SK-N-SH treated with all-trans-retinoic acid at 6 μM for 48 hours (cell line): ENCODE measurements at regions not wholly inside any gene's neighbourhood (a gene's known extent, or its start where the extent isn't known, plus 50 kb on each side); places are given as distances from the start of the nearest gene placed in this dataset.

Experiments
- ATAC-seq: fragments of 200-7000 bp; cut with Tn5 transposase; 3 replicates; pipeline ENCODE4 v1.9.1; 2020; ENCODE audit warnings: mild to moderate bottlenecking, moderate library complexity
- ARNTL ChIP-seq: fragments of 450-650 bp; formaldehyde crosslinking; IDR thresholded peaks from 2 replicates; pipeline ENCODE4 v1.5.0; 2020; ENCODE audit warnings: low read depth, mild to moderate bottlenecking, moderate library complexity, borderline replicate concordance
- BACH2 ChIP-seq: fragments of 250-450 bp; sonication (Bioruptor Pico); IDR thresholded peaks from 2 replicates; pipeline ENCODE4 v1.9.0; 2021; ENCODE audit warnings: mild to moderate bottlenecking, borderline replicate concordance
- CSDC2 ChIP-seq: fragments of 250-450 bp; sonication (Bioruptor Pico); IDR thresholded peaks from 2 replicates; pipeline ENCODE4 v1.5.0; 2020; ENCODE audit warnings: mild to moderate bottlenecking, moderate library complexity
- GLIS3 ChIP-seq: fragments of 250-450 bp; sonication (Bioruptor Pico); IDR thresholded peaks from 2 replicates; pipeline ENCODE4 v1.5.0; 2020; ENCODE audit warnings: mild to moderate bottlenecking, moderate library complexity
- ISL1 ChIP-seq: fragments of 250-450 bp; sonication (Bioruptor Pico); IDR thresholded peaks from 2 replicates; pipeline ENCODE4 v2.1.2; 2022; ENCODE audit warnings: mild to moderate bottlenecking, moderate library complexity
- RARB ChIP-seq: fragments of 250-450 bp; sonication (Bioruptor Pico); IDR thresholded peaks from 2 replicates; pipeline ENCODE4 v1.8.0; 2021; ENCODE audit warnings: mild to moderate bottlenecking, moderate library complexity
- SNAI2 ChIP-seq: fragments of 250-450 bp; sonication (Bioruptor Pico); IDR thresholded peaks from 2 replicates; pipeline ENCODE4 v1.5.0; 2020; ENCODE audit warnings: mild to moderate bottlenecking, moderate library complexity
- TCF4 ChIP-seq: fragments of 250-450 bp; sonication (Bioruptor Pico); IDR thresholded peaks from 2 replicates; pipeline ENCODE4 v1.8.0; 2021; ENCODE audit warnings: mild to moderate bottlenecking, moderate library complexity, borderline replicate concordance
- TOX ChIP-seq: fragments of 250-450 bp; sonication (Bioruptor Pico); IDR thresholded peaks from 2 replicates; pipeline ENCODE4 v1.8.0; 2021; ENCODE audit warnings: mild to moderate bottlenecking, moderate library complexity, borderline replicate concordance
- ZC3H10 ChIP-seq: fragments of 250-450 bp; sonication (Bioruptor Pico); IDR thresholded peaks from 2 replicates; pipeline ENCODE4 v1.5.1; 2021; ENCODE audit warnings: mild to moderate bottlenecking, moderate library complexity
- ZFP3 ChIP-seq: fragments of 250-450 bp; sonication (Bioruptor Pico); IDR thresholded peaks from 2 replicates; pipeline ENCODE4 v1.5.0; 2020; ENCODE audit warnings: mild to moderate bottlenecking, moderate library complexity
- ZFP30 ChIP-seq: fragments of 450-650 bp; formaldehyde crosslinking; IDR thresholded peaks from 2 replicates; pipeline ENCODE4 v1.5.0; 2022; ENCODE audit warnings: mild to moderate bottlenecking, moderate library complexity
- ZNF70 ChIP-seq: fragments of 450-650 bp; formaldehyde crosslinking; IDR thresholded peaks from 2 replicates; pipeline ENCODE4 v1.5.0; 2020; ENCODE audit warnings: mild to moderate bottlenecking, moderate library complexity
- ZNF8 ChIP-seq: fragments of 450-650 bp; formaldehyde crosslinking; IDR thresholded peaks from 2 replicates; pipeline ENCODE4 v1.5.0; 2020; ENCODE audit warnings: mild to moderate bottlenecking, moderate library complexity
- TF ChIP-seq, protein P1 (sequence below): fragments of 250-450 bp; sonication (Bioruptor Pico); IDR thresholded peaks from 2 replicates; pipeline ENCODE4 v1.5.1; 2020; ENCODE audit warnings: low read depth, mild to moderate bottlenecking, moderate library complexity
- TF ChIP-seq, protein P2 (sequence below): fragments of 250-450 bp; sonication (Bioruptor Pico); IDR thresholded peaks from 2 replicates; pipeline ENCODE4 v1.5.1; 2021; ENCODE audit warnings: mild to moderate bottlenecking, moderate library complexity
- TF ChIP-seq, protein P3 (sequence below): fragments of 250-450 bp; sonication (Bioruptor Pico); IDR thresholded peaks from 2 replicates; pipeline ENCODE4 v1.5.0; 2020; ENCODE audit warnings: mild to moderate bottlenecking, moderate library complexity
- TF ChIP-seq, protein P4 (sequence below): fragments of 250-450 bp; sonication (Bioruptor Pico); IDR thresholded peaks from 2 replicates; pipeline ENCODE4 v1.8.0; 2020; ENCODE audit warnings: mild to moderate bottlenecking, moderate library complexity, borderline replicate concordance

DNA sequence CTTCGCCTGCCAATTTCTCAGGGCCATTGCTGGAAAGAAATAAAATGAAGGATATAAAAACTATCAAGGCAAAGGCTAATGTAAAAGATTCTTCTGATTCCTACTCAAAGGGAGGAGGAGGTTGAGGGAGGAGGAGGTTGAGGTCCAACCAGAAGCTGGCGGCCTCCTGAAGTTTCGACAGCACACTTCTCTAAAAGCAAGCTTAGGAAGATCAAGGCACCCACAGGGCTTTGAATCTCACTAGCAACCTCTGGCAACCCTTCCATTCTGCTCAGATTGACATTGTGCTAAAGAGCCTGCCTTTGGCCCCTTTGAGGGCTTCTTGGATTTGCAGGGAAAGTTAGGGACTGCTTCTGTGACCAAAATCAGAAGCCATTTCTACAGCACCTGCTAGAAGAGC is 81.5 kb upstream of the TNRC6C start:
- ATAC-seq: no peak

DNA sequence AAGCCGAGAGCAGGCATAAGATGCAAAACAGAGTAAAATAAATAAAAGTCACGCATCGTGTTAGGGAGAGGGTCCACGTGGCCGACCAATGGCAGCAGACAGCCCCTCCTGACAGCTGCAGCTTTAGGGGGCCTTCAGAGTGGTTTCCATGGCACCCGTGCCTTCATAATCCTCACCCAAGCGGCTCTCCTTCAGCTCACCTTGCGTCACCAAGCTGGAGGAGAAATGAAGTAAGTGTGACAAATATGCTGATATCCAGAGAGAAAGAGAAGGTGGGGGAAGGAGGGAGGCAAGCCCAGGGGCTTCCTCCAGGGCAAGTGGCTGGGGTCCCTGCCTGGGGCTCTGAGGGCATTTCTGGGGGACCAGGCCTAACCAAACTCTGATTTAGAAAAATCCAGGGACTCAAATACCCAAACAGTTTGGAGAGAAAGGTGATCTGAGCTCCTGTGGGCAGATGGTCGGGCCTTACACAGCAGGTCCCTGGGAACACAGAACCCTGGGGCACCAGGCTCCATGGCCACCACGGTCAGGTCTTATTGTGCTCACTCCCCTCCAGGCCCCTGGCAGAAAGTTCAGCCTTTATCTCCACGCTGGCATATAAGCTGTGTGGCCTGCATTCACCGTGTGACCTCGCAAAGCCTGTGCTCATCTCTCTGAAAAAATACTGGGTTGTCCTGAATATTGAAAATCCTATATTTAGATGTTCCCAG is 80.7 kb upstream of the TNRC6C start:
- TF ChIP-seq ZNF8 (CRISPR knock-in tag) (no peak), ZC3H10 (CRISPR knock-in tag) (no peak)
- TF ChIP-seq, protein P1, sequence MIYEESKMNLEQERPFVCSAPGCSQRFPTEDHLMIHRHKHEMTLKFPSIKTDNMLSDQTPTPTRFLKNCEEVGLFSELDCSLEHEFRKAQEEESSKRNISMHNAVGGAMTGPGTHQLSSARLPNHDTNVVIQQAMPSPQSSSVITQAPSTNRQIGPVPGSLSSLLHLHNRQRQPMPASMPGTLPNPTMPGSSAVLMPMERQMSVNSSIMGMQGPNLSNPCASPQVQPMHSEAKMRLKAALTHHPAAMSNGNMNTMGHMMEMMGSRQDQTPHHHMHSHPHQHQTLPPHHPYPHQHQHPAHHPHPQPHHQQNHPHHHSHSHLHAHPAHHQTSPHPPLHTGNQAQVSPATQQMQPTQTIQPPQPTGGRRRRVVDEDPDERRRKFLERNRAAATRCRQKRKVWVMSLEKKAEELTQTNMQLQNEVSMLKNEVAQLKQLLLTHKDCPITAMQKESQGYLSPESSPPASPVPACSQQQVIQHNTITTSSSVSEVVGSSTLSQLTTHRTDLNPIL (CRISPR knock-in tag): no peak
- TF ChIP-seq, protein P2, sequence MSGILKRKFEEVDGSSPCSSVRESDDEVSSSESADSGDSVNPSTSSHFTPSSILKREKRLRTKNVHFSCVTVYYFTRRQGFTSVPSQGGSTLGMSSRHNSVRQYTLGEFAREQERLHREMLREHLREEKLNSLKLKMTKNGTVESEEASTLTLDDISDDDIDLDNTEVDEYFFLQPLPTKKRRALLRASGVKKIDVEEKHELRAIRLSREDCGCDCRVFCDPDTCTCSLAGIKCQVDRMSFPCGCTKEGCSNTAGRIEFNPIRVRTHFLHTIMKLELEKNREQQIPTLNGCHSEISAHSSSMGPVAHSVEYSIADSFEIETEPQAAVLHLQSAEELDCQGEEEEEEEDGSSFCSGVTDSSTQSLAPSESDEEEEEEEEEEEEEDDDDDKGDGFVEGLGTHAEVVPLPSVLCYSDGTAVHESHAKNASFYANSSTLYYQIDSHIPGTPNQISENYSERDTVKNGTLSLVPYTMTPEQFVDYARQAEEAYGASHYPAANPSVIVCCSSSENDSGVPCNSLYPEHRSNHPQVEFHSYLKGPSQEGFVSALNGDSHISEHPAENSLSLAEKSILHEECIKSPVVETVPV: no peak
- TF ChIP-seq, all 23 proteins: peak for 0
- no peak for ATAC-seq

More for the DNA sequence above, 81.5 kb upstream of the TNRC6C start:
- TF ChIP-seq ZFP3 (CRISPR knock-in tag) (no peak), SNAI2 (no peak)

DNA sequence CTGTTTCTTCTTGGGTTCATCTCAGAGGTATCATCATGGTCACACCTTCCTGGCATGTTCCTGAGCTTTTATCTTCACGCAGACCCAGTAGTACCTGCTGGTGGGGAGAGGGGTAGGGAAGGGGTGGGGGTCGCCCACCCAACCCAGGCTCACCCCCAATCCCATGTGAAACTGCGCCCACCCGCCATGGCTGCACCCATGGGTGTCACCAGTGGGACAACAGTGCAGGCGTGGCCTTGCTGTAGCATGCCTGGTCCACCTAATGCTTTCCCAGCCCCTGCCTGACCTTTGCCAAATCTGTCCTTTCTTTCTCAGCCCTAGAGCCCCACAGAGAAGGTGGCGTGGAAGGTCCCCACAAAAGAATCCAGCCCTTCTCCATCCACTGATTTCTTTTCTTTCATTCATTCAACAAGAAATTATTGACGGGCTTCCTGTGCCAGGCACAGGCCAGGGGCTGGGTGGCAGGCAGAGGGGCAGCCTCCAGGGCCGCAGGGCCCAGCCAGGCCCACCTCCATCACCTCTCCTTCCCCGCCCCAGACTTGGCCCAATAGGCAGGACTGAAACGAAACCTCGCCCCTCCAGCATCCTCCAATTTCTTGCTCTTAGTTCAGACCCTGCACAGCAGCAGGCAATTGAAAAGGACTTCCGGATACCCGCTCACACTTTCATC is 79.1 kb upstream of the TNRC6C start:
- TF ChIP-seq ZFP30 (CRISPR knock-in tag): no peak
- TF ChIP-seq, protein P1 (CRISPR knock-in tag): no peak
- no peak for TF ChIP-seq TOX (CRISPR knock-in tag)
- TF ChIP-seq, protein P2: no peak
- TF ChIP-seq TCF4: no peak
- ATAC-seq: no peak

DNA sequence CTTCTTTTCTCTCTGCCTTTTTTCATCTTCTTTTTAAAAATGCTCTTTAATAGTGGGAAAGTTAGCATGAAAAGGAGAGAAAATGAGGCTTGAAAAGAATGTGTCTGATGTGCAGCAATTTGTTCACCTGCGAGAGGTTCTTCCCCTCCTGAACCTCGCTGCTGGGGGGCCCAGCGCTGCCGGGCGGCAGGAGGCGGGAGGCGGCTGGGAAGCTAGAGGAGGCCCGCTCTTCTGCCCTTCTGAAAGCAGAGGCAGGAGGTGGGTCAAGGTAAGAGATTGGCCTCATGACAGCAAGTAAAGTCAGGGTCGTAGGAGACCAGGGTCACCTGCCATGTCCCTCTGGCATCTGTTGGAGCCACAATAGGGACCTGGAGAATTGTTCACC is 78.6 kb upstream of the TNRC6C start:
- TF ChIP-seq ZNF70 (CRISPR knock-in tag) (no peak), TCF4 (no peak)
- TF ChIP-seq, all 23 proteins: peak for 0
- no peak for ATAC-seq

DNA sequence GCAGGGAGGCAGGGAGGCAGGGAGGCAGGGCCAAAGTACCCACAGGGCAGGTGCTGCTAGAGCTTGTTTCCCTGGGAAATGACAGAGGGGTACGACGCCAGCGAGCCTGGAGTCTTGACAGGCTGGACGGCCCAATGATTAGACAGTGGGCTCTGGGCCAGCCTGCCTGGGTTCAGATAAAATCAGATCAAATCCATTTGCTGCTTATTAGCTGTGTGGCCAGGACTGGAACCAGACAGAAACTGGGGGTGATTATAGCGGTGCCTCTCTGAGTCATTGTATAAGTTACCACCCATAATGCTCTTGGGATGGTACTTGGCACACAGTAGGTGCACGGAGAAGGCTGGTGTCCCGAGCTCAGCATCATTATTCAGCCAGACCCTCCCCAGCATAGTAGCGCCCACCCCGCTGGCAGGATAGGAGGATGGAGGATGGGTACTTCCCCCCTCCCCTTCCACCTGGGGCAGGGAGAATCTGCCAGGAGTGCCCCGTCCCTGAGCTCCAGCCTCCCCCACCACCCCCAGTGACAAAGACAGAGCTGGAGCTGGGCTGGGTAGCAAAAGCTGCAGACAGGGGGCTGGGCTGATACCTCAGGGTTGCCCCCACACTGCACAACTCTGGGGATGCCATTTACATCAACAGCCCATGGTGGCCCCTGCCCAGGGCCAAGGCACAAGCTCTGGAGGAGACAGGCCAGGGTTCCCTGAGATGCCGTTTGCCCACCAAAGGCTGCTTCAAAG is 77.6 kb upstream of the TNRC6C start:
- ATAC-seq: peak; percentile 58
- TF ChIP-seq ZNF8 (CRISPR knock-in tag): peak; percentile 67
- TF ChIP-seq, protein P1 (CRISPR knock-in tag): no peak
- TF ChIP-seq, protein P3, sequence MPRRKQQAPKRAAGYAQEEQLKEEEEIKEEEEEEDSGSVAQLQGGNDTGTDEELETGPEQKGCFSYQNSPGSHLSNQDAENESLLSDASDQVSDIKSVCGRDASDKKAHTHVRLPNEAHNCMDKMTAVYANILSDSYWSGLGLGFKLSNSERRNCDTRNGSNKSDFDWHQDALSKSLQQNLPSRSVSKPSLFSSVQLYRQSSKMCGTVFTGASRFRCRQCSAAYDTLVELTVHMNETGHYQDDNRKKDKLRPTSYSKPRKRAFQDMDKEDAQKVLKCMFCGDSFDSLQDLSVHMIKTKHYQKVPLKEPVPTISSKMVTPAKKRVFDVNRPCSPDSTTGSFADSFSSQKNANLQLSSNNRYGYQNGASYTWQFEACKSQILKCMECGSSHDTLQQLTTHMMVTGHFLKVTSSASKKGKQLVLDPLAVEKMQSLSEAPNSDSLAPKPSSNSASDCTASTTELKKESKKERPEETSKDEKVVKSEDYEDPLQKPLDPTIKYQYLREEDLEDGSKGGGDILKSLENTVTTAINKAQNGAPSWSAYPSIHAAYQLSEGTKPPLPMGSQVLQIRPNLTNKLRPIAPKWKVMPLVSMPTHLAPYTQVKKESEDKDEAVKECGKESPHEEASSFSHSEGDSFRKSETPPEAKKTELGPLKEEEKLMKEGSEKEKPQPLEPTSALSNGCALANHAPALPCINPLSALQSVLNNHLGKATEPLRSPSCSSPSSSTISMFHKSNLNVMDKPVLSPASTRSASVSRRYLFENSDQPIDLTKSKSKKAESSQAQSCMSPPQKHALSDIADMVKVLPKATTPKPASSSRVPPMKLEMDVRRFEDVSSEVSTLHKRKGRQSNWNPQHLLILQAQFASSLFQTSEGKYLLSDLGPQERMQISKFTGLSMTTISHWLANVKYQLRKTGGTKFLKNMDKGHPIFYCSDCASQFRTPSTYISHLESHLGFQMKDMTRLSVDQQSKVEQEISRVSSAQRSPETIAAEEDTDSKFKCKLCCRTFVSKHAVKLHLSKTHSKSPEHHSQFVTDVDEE: peak; percentile 98
- no peak for TF ChIP-seq RARB (CRISPR knock-in tag)
- peak; percentile 85 for TF ChIP-seq ZFP3 (CRISPR knock-in tag)
- 0 out of 2 replicates have a peak, but pooled peaks have one; percentile 38 for TF ChIP-seq GLIS3
- TF ChIP-seq TCF4: peak; percentile 87
- TF ChIP-seq CSDC2 (CRISPR knock-in tag): no peak; the same call in 1 of the 2 replicates
- TF ChIP-seq, protein P4, sequence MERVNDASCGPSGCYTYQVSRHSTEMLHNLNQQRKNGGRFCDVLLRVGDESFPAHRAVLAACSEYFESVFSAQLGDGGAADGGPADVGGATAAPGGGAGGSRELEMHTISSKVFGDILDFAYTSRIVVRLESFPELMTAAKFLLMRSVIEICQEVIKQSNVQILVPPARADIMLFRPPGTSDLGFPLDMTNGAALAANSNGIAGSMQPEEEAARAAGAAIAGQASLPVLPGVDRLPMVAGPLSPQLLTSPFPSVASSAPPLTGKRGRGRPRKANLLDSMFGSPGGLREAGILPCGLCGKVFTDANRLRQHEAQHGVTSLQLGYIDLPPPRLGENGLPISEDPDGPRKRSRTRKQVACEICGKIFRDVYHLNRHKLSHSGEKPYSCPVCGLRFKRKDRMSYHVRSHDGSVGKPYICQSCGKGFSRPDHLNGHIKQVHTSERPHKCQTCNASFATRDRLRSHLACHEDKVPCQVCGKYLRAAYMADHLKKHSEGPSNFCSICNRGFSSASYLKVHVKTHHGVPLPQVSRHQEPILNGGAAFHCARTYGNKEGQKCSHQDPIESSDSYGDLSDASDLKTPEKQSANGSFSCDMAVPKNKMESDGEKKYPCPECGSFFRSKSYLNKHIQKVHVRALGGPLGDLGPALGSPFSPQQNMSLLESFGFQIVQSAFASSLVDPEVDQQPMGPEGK (CRISPR knock-in tag): no peak
- TF ChIP-seq ARNTL: no peak
- no peak for TF ChIP-seq BACH2 (CRISPR knock-in tag)
- TF ChIP-seq ISL1 (CRISPR knock-in tag): peak; percentile 89
- TF ChIP-seq, protein P2: no peak
